ENCODE measurements at regions not wholly inside any gene's neighbourhood (a gene's known extent, or its start where the extent isn't known, plus 50 kb on each side); places are given as distances from the start of the nearest gene placed in this dataset.

- H3K9me3 ChIP-seq (ENCODE audit: insufficient read depth in 2 of 2, low read depth in 1 of 2, low read length in 1 of 2): no peaks in the 10 kb centered on the region
- no peak overlapping the region for H3K4ac ChIP-seq (replicated peaks; ENCODE audit: insufficient read length, low read depth, low read length)
- H3K18ac ChIP-seq (ENCODE audit: extremely low read depth, low read length): no peak overlapping the region
- no peak for FAIRE-seq
- no peak overlapping the region for H3K23ac ChIP-seq (ENCODE audit: insufficient read length)
- DNase-seq (ENCODE audit: low read depth in 1 of 2, low spot score in 2 of 2): no peak
- H4K8ac ChIP-seq (ENCODE audit: extremely low read depth, insufficient read depth, low read length): no peak overlapping the region
- no peak overlapping the region for H4K91ac ChIP-seq (replicated peaks; ENCODE audit: insufficient read length, low read length)
- POLR2A ChIA-PET (ENCODE audit: partially characterized antibody): no interaction called here
- no peaks in the 10 kb centered on the region for H3K79me2 ChIP-seq (ENCODE audit: control insufficient read depth in 1 of 2, insufficient read depth in 2 of 2, low read length in 2 of 2)
- H2BK5ac ChIP-seq (ENCODE audit: low read depth, low read length): no peak overlapping the region
- no peak overlapping the region for H2BK12ac ChIP-seq (ENCODE audit: low read depth, low read length)
- H2BK15ac ChIP-seq (ENCODE audit: low read length): no peak overlapping the region
- no peak overlapping the region for H4K5ac ChIP-seq (ENCODE audit: insufficient read length, low read depth, low read length)
- CTCF ChIA-PET (ENCODE audit: partially characterized antibody): interaction anchor here (0.7 kb wide), 1 partner anchor 21 kb away, joined by 3 read pairs; no protein-coding TSS in a partner anchor
- H3K4me2 ChIP-seq (ENCODE audit: insufficient read depth in 1 of 2, low read depth in 2 of 2, low read length in 2 of 2): no peak overlapping the region
- no peak overlapping the region for H3K14ac ChIP-seq (ENCODE audit: insufficient read length)
- no peaks in the 10 kb centered on the region for H3K4me1 ChIP-seq (replicated peaks in 1 of 4; ENCODE audit: control insufficient read depth in 3 of 4, insufficient read depth in 4 of 4, low read length in 3 of 4)
- H3K4me3 ChIP-seq (ENCODE audit: extremely low read depth in 1 of 4, insufficient read depth in 2 of 4, low read depth in 3 of 4, low read length in 4 of 4): no peak overlapping the region
- H3K27ac ChIP-seq (ENCODE audit: low read depth, low read length): no peak overlapping the region
- H3K27me3 ChIP-seq (replicated peaks in 1 of 4; ENCODE audit: control insufficient read depth in 3 of 4, extremely low read depth in 1 of 4, insufficient read depth in 3 of 4, low read length in 3 of 4): no peaks in the 10 kb centered on the region
- H4K20me1 ChIP-seq (replicated peaks in 1 of 2; ENCODE audit: control insufficient read depth in 1 of 2, insufficient read depth in 2 of 2, low read length in 2 of 2): no peaks in the 10 kb centered on the region
- H3K56ac ChIP-seq (replicated peaks; ENCODE audit: insufficient read length, low read depth, low read length): no peak overlapping the region
- 91% methylated on average over 5 of the region's 5 CpGs; no CpG with 5 or more reads in 1 of the 2 experiments for whole genome bisulfite sequencing, 2 experiments (ENCODE audit: extremely low coverage in 1 of 2, insufficient coverage in 1 of 2, insufficient read length in 1 of 2, insufficient replicate concordance in 2 of 2, low coverage in 1 of 2, low lambda C conversion rate in 2 of 2, missing lambda C conversion rate in 1 of 2)
- H3K23me2 ChIP-seq (ENCODE audit: low read depth, low read length): no peaks in the 10 kb centered on the region
- no peak overlapping the region for H3K9ac ChIP-seq (replicated peaks in 1 of 4; ENCODE audit: extremely low read depth in 1 of 4, low read depth in 3 of 4, low read length in 3 of 4)
- H2AFZ ChIP-seq (ENCODE audit: low read length): no peak overlapping the region; the same call in 1 of the 2 replicates
- H2BK120ac ChIP-seq (replicated peaks; ENCODE audit: low read depth, low read length): no peak overlapping the region
- H3K79me1 ChIP-seq (ENCODE audit: low read depth, low read length): no peaks in the 10 kb centered on the region
- no peak overlapping the region for H2BK20ac ChIP-seq (ENCODE audit: low read length)
- no peak overlapping the region for H2AK5ac ChIP-seq (ENCODE audit: low read depth, low read length)
- no peaks in the 10 kb centered on the region for H3K36me3 ChIP-seq (ENCODE audit: control insufficient read depth in 2 of 4, insufficient read depth in 4 of 4, low read length in 3 of 4)
- TF ChIP-seq SIN3A (conservative IDR thresholded peaks at IDR 0.05 in 1 of 2, IDR thresholded peaks at IDR 0.05 in 1 of 2; ENCODE audit: low read depth in 1 of 2, low read length in 2 of 2) (no peak), ATF2 (IDR thresholded peaks at IDR 0.05; ENCODE audit: low read length) (no peak), SAP30 (IDR thresholded peaks at IDR 0.05; ENCODE audit: insufficient read depth, insufficient replicate concordance, low read length) (no peak), CBX5 (IDR thresholded peaks at IDR 0.05; ENCODE audit: low read depth, low read length) (no peak), SUZ12 (IDR thresholded peaks at IDR 0.05; ENCODE audit: low read length) (no peak), JUN (IDR thresholded peaks at IDR 0.05; ENCODE audit: low read depth, low read length) (no peak), CEBPB (IDR thresholded peaks at IDR 0.05; ENCODE audit: low read depth, low read length) (no peak), SIX5 (IDR thresholded peaks at IDR 0.05; ENCODE audit: low read depth, low read length) (no peak), TBP (IDR thresholded peaks at IDR 0.05; ENCODE audit: low read depth, low read length) (no peak), BRCA1 (IDR thresholded peaks at IDR 0.05; ENCODE audit: low read depth, low read length) (no peak)
Observed at GRCh38 chr13:44796597-44797490, 192.4 kb downstream of the NUFIP1 start.
